Mesothelial cell of epicardium (in vitro differentiated cells): ENCODE measurements at regions not wholly inside any gene's neighbourhood (a gene's known extent, or its start where the extent isn't known, plus 50 kb on each side); places are given as distances from the start of the nearest gene placed in this dataset.

Experiments used
- DNase-seq, 2 experiments: peaks; one replicate each; pipeline ENCODE4 v3.0.0; 2021; ENCODE audit warnings: low spot score in 2 of 2; ENCODE audit not compliant: unreplicated experiment in 2 of 2
- H3K27ac Mint-ChIP-seq: 2 replicates; pipeline ENCODE4 v1.8.0; 2021; ENCODE audit warnings: mixed read lengths
- H3K27me3 Mint-ChIP-seq: 2 replicates; pipeline ENCODE4 v1.8.0; 2021; ENCODE audit warnings: low read depth, mixed read lengths
- H3K36me3 Mint-ChIP-seq: 2 replicates; pipeline ENCODE4 v1.8.0; 2021; ENCODE audit warnings: mixed read lengths
- H3K4me1 Mint-ChIP-seq: 2 replicates; pipeline ENCODE4 v1.8.0; 2021; ENCODE audit warnings: mixed read lengths
- H3K4me3 Mint-ChIP-seq: 2 replicates; pipeline ENCODE4 v1.8.0; 2021; ENCODE audit warnings: mild to moderate bottlenecking, moderate library complexity, mixed read lengths
- H3K9me3 Mint-ChIP-seq: 2 replicates; pipeline ENCODE4 v1.8.0; 2021; ENCODE audit warnings: mixed read lengths
- CTCF ChIP-seq: fragments of 200-600 bp; sonication (generic); IDR thresholded peaks from one replicate; pipeline ENCODE4 v1.5.0; 2021; ENCODE audit warnings: antibody characterized with exemption; ENCODE audit not compliant: unreplicated experiment

DNA sequence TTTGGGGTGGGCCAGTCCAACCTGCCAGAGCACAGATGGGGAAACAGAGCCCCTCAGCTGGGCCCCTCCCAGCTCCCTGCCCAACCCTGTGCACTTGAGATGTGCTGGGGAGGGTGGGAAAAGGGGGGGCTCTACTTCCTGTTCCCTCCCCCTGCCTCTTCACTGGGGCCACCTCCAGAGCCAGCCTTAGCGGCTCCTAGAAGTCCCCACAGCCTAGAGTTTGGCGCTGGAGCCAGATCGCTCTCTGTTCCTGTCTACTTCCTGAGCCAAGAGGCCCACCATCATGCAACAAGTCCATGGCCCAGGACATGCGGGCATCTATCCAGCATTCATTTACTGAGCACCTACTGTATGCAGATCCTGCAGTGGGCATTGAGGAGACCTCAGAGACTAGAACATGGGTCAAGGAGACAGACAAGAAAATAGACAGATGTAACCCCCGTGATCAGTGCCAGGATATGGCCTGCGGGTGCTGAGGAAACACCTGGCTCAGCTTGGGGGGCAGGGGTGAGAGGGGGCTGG is 144.1 kb downstream of the SYF2 start:
- no peak for TF ChIP-seq CTCF
- H3K36me3 Mint-ChIP-seq: no peaks in the 10 kb centered on the region
- H3K4me3 Mint-ChIP-seq: no peak overlapping the region
- no peak for DNase-seq
- H3K27ac Mint-ChIP-seq: no peak overlapping the region
- no peaks in the 10 kb centered on the region for H3K9me3 Mint-ChIP-seq
- H3K27me3 Mint-ChIP-seq: peaks cover 14% of the 10 kb centered on the region
- H3K4me1 Mint-ChIP-seq: no peaks in the 10 kb centered on the region

DNA sequence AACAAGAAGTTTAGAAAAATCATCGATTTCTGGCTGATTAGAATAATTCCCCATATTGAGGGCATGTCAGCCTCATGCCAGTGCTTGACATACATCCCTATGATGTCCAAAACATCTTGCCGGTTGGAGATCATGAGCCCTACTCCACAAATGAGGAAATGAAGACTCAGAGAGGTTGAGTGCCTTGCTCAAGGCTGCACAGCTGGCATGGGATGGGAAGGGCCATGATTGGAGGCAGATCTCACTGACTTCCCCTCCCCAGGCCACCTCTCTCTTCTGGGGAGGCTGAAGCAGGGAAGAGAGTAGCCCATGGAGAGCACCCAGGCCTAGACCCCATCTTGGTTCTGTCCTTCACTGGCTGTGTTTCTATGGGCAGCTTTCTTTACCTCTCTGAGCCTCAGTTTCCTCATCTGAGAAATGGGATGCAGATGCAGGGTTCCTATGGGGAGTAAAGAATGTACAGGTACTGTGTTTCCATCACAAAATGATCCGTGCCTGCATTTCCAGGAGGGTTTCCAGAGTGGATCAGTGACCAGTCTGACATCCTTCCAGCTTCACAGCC is 145.7 kb downstream of the SYF2 start:
- no peak for DNase-seq
- Mint-ChIP-seq H3K9me3 (no peaks in the 10 kb centered on the region), H3K27ac (no peak overlapping the region), H3K36me3 (no peaks in the 10 kb centered on the region), H3K4me1 (no peaks in the 10 kb centered on the region), H3K4me3 (no peak overlapping the region), H3K27me3 (peaks cover 14% of the 10 kb centered on the region)
- no peak for TF ChIP-seq CTCF

DNA sequence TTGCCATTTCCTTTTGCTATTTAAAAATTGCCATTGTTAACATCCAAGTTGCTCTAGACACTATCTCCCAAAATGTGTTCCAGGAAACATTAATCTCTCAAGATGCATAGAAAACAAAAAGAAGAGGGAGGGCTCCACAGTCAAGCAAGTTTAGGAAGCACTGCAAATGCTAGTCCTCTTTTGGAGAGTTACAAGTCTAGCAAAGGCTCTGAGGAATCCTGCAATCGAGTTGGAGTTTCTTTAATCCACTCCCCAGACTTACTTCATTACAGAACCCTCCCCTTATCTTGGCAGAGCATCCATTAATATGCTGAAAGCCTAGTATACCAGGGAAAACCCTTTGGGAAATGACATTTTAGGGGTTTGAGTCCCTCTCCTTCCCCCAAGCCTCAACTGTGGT is 147.9 kb downstream of the SYF2 start:
- H3K4me3 Mint-ChIP-seq: no peak overlapping the region
- peaks cover 14% of the 10 kb centered on the region for H3K27me3 Mint-ChIP-seq
- DNase-seq: no peak
- H3K9me3 Mint-ChIP-seq: no peaks in the 10 kb centered on the region
- TF ChIP-seq CTCF: no peak
- H3K27ac Mint-ChIP-seq: no peak overlapping the region
- H3K4me1 Mint-ChIP-seq: no peaks in the 10 kb centered on the region
- H3K36me3 Mint-ChIP-seq: no peaks in the 10 kb centered on the region

GRCh38 chr1:25083481-25084345 is 148.6 kb downstream of the SYF2 start:
- no peak for DNase-seq
- Mint-ChIP-seq H3K9me3 (no peaks in the 10 kb centered on the region), H3K27ac (no peak overlapping the region), H3K4me3 (no peak overlapping the region), H3K36me3 (no peaks in the 10 kb centered on the region), H3K4me1 (no peaks in the 10 kb centered on the region), H3K27me3 (peaks cover 14% of the 10 kb centered on the region)
- TF ChIP-seq CTCF: no peak

- no peak overlapping the region for H3K4me3 Mint-ChIP-seq
- no peak for DNase-seq
- no peaks in the 10 kb centered on the region for H3K36me3 Mint-ChIP-seq
- H3K9me3 Mint-ChIP-seq: no peaks in the 10 kb centered on the region
- no peak overlapping the region for H3K27ac Mint-ChIP-seq
- no peaks in the 10 kb centered on the region for H3K4me1 Mint-ChIP-seq
- peaks cover 14% of the 10 kb centered on the region for H3K27me3 Mint-ChIP-seq
- no peak for TF ChIP-seq CTCF
These were observed 149.3 kb downstream of the SYF2 start for GRCh38 chr1:25082995-25083394.
